ENCODE measurements at regions not wholly inside any gene's neighbourhood (a gene's known extent, or its start where the extent isn't known, plus 50 kb on each side); places are given as distances from the start of the nearest gene placed in this dataset.

DNA sequence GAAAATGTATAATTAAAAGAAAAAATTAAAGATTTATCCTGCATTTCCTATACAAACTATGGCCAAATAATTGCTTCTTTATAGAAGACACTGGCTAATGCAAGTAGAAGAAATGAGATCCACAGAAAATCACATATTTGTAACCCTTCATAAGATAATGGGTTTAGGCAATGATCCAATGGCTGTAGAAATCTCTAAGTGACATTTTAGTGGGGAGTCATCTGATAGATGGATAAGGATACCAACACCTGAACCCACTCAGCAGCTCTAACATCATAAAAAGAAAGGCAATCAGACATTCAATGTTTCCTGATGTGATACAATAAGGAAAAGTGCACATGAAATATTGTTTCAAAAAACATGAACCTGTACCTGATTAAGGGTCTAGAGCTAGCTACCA is 297.5 kb downstream of the CXCL12 start:
- DNase-seq = no peak

DNA sequence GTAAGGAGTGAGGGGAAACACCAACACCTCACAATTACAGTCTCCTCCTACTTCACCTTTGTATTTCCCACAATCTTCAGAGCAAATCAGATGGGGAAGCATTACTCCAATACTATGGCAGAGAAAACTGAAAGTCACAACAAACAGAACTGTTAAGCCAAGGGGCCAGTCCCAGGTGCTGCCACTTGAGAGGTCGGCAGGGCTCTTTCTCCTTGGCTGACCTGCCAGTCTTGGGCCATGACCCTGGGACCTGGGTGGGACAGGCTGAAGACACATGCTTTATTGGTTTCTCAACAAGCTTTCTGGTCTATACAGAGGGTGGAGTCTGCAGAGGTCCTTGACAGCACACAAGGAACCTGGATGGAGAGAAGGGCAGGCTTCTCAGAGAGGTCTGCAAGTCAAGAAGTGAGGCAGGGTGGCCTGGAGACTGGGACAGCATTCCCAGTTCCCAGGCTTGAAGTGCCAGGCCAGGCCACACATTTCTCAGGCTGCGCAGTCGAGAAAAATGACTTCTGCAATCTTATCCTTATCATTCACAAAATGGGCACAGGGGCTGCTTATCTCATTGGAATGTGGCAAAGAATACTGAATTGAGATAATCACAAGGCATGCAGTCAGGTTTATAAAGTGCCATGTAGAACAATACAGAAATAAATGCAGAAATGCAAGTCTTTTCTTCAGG is 301.0 kb downstream of the CXCL12 start:
- no peak for DNase-seq

DNA sequence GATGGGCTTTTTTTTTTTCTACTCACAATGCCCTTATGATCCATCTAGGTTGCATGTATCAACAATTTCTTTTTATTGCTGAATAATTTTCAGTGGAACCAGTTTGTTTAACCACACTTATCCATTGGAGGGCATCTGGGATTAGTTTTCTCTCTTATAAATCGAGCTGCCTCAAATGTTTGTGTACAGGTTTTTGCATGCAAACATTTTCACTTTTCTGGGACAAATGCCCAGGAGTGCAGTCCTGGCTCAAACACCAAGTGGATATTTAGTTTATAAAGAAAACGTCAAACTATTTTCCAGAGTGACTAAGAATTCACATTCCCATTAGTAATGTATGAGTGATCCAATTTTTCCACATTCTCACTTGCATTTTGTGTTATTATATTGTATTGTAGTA is 313.4 kb downstream of the CXCL12 start:
- DNase-seq = no peak

DNA sequence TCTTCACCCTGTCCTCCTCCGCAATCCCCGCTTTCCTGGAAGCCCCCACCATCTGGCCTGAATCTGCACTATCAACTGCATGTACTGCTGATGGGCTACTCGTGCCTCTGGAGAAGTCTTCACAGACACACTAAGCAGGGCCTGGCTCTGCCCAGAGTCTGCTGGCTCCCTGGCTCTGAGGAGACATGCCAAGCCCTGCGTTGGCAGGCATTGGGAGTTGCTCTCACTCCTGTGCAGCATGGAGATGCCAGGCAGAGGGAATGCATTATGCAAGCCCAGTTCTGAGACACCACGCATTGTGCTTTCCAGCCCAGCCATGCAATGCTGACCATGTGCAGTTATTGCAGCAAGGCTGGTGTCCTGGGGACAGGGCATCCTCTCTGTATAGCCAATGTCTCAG is 314.6 kb downstream of the CXCL12 start:
- no peak for DNase-seq

DNA sequence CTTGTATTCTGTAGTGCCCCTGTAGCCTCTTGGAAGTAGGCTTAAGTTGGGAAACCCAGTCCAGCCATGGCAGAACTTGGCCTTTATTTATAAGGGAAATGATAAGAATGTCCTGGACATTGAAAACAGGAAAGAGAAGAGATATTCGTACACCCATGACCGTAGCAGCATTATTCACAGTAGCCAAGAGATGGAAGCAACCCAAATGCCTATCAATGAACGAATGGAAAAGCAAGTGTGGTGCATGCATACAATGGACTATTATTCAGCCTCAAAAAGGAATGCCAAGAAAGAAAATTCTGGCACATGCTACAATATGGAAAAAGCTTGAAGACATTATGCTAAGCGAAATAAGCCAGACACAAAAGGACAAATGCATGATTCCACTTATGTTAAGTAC is 315.3 kb downstream of the CXCL12 start:
- no peak for DNase-seq

DNA sequence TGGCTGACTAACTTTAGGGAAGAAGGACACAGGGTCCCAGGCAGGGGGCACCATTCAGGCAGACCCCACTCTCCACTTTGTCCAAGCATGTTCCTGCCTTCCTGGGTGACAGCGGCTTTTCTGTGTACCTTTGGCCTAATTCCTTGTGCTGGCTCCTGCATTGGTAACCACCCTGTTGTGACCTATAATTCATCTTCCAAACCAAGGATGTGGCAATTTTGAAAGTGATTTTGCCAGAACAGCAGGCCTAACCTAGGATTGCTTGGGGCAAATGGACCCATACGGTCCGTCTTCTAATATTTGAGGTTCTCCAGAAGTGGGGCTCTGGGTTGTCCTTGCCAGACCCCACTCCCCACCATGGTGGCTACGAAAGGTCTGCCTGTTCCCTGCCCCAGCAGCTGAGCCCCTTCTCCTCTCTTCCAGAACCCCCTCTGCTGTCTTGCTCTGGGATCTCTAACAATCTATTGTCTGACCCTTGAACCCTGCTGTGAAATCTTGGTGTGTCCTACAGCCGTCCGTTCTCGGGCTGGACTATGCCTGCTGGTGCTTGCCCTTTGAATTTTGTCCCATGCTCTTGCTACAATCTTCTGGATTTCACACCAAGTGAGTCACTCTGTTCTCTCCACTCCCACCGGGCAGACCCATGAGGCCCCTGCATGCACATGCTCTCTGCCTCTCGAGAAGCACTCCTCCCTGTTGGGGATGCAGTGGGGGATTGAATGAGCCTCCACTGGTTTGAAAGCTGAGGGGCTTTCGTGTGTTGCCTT is 316.0 kb downstream of the CXCL12 start:
- DNase-seq = no peak

DNA sequence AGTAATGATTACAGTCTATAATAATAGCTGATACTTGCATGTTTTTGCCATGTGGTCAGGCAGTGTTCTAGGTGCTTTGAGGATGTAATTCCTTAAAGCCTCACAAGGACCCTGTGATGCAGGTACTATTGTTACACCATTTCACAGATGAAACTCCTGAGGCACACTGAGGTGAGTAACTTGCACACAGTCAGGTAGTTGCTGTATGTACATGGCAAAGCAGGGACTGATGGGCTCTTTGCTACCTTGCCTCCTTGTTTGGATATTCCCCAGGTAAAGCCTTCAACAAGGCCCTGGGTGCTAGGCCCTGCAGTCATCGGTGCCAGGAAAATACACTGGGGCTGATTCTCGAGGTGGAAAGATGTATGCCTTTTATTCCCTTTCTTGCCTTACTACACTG is 317.5 kb downstream of the CXCL12 start:
- no peak for DNase-seq

DNA sequence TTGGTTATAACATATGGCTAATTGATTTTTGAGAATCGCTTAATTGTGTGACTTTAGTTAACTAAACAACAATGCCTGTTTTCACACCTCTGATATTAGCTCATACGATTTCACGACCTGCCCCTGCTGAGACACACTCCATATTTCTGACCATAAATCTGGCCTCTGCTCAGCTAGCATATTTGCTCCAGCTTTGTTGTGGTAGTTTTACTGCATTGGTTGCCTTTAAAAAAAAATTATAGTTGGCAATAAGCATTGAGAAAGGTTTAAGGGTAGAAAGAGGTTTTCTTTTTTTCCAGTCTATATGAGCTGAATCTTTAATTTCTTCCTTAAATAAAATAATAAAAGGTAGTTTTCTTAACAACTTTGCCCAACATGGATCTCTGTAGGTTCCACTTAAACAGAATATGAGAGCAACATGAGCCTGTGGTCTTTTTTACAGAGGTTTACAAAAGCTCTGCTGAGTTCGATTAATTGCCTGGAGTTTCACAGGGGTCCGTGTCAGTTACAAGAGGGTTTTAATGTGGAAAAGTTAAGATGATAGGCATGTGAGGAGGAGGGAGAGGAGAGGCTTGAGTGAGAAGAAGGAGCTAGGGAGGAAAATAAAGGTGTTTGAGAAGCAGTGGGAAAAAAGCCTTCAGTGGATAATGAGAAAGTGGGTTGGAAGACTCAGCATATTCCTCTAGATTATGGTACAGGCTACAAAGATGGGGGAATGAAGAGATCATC is 318.2 kb downstream of the CXCL12 start:
- DNase-seq = no peak

DNA sequence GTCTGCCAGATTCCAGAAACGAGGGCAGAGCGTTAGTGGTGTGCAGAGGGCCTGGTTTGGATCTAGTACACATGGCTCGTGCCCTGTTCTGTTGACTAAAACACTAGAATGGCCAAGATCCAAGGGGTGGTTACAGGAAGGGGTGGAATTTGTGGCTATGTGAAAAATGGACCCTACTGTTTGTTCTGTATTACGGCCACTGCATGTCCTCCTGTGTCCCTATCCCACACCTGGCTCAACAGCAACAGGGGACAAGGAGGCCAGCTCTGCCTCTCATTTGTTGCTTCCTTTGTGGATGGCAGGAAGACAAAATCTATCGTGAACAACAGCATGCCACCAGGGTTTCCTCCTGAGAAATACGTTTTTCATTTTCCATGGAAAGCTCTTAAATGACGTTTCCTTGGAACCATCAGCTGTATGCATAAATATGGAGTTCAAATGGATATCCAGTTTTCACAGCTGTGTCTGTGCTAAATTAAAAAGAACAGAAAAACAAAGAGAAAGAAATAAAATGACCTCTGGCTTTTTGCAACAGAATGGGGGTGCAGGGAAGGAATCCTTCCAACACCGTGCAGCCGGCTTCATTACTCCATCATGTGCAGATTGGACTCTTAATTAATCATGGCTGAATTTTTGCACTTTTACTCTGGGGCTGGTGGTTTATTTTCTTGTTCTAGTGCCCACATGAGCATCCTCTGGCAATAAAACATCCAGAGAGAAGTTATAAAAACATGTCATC is 318.9 kb downstream of the CXCL12 start:
- no peak for DNase-seq

DNA sequence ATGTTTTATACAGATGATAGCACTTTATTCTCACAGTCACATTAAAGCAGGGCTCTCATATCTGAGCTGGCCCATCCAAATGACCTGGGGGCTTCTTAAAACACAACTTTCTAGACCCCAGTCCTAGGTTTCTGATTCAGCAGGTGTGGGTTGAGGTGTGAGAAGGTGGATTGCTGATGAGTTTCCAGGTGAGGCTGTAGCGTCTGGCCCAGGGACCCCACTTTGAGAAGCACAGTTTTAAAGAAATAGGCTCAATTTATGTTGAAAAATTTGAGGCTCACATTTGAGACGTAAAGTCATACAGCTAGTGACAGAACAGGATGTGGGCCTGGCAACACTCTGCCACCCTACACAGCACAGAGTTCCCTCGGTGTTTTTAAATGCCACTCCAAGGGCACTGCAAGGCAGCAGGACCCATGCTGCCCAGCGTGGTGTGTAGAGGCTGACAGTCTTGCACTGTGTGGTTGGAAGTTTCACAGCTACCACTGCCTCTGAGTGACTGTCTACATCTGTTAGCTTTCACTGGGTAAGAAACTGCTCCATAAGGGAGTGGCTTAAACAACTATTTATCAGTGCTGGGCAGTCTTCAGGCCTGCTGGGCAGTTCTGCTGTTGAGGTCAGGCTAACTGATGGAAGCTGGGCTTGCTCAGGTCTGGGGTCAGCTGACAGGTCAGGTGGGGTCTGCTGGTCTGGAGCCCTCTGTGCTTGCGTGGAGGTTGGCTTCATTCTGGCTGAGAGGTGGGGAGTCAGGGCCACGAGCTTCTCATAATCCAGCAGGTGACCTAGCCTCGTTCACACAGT is 319.7 kb downstream of the CXCL12 start:
- DNase-seq = no peak

DNA sequence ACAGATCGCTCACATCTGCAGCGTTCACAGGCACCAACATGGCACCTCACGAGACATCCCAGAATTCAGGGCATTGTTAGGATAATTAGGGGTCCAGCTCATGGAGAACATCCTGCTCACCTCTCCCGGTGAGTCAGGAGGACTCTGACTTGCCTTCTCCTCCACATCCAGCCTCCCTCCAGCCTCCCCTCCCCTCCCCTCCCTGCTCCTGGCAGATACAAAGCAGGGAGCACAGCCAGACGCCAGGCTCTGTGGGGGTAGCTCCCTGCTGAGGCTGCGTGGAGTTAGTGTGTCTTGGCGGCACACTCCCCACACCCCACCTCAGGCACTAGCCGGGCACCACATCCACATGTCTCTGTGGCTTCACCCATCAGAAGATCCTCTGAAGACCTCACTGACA is 320.6 kb downstream of the CXCL12 start:
- no peak for DNase-seq

DNA sequence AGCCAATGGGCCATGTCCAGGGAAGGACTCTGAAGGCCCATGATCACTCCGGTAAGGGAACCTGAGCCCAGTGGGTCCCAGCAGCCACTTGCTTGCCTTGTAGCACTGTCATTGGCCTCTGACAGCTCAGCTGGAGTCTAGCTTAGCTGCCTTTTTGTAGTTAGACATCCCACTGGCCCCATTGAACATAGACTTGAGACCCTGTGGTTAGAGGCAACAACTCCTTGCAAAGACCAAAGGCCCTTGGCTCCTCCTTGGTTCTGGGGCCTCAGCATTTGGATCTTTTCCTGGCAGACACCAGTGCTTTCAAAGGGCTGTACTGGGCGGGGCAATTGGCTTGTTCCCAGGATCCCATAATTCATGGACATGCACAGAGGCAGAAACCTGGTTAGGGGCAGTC is 321.2 kb downstream of the CXCL12 start:
- no peak for DNase-seq

DNA sequence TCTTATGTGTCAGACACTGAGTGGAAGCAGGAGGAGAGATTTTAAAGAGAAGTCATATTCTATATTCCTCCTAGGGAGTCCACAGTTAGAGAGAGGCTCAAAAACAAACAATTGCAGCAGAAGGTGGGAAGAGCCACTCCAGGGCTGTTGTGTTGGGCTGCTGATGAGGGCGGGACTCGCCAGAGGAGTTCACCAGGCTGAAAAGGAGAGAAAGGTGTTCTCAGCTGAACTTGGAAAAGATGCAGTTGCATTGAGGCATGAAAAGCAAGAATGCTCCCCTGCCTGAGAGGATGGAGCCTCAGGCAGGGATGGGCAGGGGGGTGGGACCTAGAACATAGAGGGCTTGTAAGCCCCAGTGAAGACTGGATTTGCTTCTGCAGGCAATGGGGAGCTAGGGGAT is 324.2 kb downstream of the CXCL12 start:
- DNase-seq = no peak

DNA sequence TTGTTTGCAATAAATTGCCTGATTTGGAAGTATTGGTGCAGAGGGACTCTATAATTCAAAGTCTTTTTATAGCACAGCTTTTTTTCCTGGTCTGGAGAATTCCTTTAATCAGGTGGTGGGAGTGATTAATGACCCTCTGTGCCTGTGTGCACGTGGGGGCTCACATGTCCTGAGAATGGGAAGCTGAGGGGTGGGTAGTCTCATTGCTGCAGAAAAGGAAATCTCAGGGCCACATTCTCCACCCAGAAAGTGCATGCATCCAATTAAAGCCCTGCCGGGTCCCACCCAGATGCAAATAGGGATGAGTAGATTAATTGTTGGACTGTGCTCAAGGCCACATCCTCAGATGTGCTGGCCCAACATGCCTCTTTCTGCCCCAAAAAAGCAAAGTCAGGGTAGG is 324.7 kb downstream of the CXCL12 start:
- DNase-seq = no peak

DNA sequence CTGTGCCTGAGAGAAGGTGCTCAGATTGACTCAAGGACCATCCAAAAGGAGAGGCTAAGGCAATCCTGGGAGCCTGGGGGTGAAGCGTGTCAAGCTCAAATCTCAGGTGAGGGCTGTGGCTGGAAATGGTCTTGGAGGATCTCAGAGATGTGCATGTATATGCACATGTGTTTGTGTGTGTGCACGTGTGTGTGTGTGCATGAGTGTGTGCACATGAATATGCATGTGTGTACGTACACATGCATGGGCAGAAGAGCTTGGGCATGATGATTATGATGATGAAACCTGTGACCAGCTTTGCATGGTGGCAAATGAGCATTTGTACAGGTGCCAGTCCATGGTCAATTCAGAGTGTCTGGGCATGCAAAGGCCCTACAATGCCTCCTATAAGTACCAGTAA is 326.6 kb downstream of the CXCL12 start:
- DNase-seq = no peak

DNA sequence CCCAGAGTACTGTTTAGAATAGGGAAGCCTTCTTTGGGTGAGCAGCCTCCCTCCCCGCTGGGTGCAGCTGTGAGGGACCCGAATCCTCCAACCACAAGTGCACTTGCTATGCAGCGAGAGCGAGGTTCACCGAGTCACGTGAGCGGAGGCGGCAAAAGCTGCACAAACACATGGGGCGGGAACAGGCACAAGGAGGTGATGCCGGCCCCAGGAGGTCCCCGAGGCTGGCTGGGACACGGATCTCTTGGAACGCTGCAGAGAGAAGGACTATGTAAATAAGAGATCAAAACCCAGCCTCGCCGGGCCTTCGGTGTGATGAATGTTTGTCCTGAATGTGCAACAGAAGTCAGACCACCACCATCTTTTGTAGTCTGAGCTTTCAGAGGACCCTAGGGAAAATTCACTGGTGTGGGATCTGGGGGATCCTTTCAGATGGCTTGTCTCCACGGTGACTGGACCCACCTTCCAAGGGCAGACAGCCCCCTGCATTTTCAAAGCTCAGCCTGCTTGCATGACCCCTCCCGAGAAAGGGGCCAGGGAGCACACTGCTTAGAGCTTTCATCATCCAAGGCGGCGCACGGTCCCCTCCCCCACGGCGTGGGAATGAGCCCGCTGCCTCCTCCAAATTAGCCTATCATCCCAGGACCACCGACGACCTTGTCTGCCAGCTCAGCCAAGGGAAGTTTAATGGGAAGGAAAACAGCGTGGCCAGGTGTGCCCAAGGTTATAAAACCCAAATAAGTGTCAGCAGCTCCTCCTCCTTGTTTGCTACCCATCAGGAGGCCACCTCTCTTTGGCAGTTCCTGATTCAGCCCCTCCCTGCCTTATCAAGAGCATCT is 327.7 kb downstream of the CXCL12 start:
- no peak for DNase-seq

DNA sequence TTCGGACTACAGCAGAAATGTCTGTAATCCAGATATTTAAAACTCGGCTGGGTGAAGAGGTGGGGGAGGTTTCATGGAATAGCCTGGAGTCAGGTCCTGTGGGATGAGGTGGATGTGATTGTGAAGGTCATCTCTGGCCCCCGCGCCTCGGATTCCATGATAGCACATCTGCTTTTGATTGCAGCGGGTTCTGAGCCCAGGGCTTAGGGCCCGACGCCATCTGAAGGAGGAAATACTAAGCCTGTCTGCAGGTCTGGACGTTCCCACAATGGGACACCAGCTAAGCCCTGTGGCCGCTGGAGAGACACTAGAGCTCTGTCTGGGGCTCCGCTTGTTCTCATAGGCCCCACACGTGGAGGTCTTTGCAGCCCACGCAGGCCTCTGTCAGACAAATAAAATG is 328.7 kb downstream of the CXCL12 start:
- DNase-seq = no peak

DNA sequence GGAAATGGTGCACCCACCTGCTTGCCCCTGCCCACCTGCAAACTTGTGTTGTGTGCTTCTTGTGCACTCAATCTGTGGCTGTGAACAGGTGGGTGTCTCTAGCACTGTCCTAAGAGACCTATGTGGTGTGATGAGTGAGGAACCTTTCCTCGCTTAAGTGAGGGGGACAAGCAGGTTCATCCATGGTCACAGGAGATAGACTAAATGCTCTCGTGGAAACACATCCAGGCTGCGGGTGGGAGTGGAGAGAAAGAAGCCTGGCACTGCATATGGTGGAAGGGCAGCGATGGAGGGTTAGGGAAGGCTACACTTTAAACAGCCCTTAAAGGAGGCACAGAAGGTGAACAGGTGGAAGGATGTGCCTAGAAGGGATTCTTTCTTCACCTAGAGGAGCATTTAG is 330.9 kb downstream of the CXCL12 start:
- no peak for DNase-seq

DNA sequence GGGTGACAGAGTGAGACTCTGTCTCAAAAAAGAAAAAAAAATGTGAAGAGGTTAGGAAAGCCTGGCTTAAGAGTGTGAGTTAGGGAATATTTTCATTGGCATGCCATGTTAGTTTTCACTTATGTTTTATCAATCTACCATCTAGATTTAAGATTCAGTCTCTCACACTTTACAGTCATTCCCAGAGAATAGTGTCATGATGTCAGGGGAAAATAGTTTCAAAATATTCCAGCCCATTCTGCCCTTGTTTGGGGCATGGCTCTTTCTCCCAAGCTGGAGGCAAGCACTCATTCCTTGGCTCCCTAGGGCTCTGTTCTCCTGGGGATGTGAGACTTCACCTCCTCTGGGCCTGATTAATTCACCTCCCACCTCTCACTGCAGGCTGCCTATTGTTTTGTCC is 331.5 kb downstream of the CXCL12 start:
- no peak for DNase-seq

DNA sequence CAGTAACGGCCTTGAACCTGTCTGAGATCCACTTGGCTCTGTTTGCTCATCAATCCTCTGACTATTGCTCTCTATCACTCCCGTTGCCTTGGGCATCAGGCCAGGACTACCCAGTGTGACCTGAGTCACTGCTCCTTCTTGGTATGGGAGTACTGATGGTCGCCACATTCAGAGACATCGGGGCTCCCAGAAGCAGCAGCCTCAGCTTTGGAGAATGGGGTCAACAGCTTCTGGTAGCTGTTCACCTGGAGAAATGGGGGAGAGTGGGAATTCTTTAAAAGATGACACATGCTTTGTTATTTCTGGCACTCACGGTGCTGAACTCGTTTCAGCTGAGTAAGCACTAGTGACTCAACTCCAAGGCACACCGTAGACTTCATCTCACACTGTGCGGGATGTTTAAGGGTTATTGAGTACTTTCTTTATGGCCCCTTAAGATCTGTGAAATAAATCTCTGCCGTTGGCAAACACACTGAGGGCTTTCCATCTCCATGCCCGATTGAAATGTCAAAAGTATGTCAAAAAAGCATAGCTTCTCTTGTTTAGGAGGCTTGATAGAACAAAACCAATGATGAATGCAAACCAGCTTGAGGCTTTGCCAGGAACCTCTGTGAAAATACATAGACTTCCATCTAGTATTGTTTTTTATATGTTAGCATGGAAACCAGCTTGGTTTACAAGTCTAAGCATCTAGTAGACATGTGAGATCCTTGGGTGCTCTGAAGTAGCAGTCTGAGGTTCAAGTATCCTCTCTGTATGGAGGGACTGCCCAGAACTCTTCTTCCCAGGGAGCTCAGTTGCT is 333.1 kb downstream of the CXCL12 start:
- no peak for DNase-seq

DNA sequence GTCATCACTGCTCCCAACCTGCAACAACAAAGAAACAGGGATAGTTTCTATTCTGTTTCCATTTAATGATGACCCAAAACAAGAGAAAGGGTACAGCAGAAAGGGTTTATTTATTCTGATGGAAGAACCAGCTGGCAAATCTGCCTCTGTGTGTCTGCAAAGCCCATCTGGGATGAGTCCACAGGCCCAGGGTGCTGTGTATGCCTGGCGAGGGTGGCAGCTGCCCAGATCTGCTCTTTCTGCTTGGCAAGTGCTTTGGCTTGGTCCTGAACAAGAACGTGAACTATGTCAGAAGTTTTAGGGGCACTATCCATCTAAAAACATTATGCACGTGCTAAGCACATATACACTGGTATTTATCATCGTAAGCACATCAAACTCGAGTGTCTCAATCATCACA is 333.8 kb downstream of the CXCL12 start:
- DNase-seq = no peak
